ENCODE measurements at regions not wholly inside any gene's neighbourhood (a gene's known extent, or its start where the extent isn't known, plus 50 kb on each side); places are given as distances from the start of the nearest gene placed in this dataset.

GRCh38 chr21:36223451-36223850 is 66.8 kb downstream of the DOP1B start:
- Histone ChIP-seq H3K27ac (ENCODE audit: low read depth, low read length) (no peak overlapping the region), H2BK120ac (replicated peaks; ENCODE audit: low read depth, low read length) (no peak overlapping the region), H2BK20ac (ENCODE audit: low read length) (no peak overlapping the region), H4K20me1 (replicated peaks in 1 of 2; ENCODE audit: control insufficient read depth in 1 of 2, insufficient read depth in 2 of 2, low read length in 2 of 2) (no peaks in the 10 kb centered on the region), H3K4me1 (replicated peaks in 1 of 4; ENCODE audit: control insufficient read depth in 3 of 4, insufficient read depth in 4 of 4, low read length in 3 of 4) (no peaks in the 10 kb centered on the region), H3K23me2 (ENCODE audit: low read depth, low read length) (no peaks in the 10 kb centered on the region), H3K79me2 (ENCODE audit: control insufficient read depth in 1 of 2, insufficient read depth in 2 of 2, low read length in 2 of 2) (no peaks in the 10 kb centered on the region), H2BK15ac (ENCODE audit: low read length) (no peak overlapping the region), H4K8ac (ENCODE audit: extremely low read depth, insufficient read depth, low read length) (no peak overlapping the region), H3K4me2 (ENCODE audit: insufficient read depth in 1 of 2, low read depth in 2 of 2, low read length in 2 of 2) (no peak overlapping the region), H3K56ac (replicated peaks; ENCODE audit: insufficient read length, low read depth, low read length) (no peak overlapping the region), H2BK12ac (ENCODE audit: low read depth, low read length) (no peak overlapping the region), H2AK5ac (ENCODE audit: low read depth, low read length) (no peak overlapping the region), H3K14ac (ENCODE audit: insufficient read length) (no peak overlapping the region), H3K27me3 (replicated peaks in 1 of 4; ENCODE audit: control insufficient read depth in 3 of 4, extremely low read depth in 1 of 4, insufficient read depth in 3 of 4, low read length in 3 of 4) (no peaks in the 10 kb centered on the region), H4K5ac (ENCODE audit: insufficient read length, low read depth, low read length) (no peak overlapping the region), H3K79me1 (ENCODE audit: low read depth, low read length) (no peaks in the 10 kb centered on the region), H2BK5ac (ENCODE audit: low read depth, low read length) (no peak overlapping the region), H3K23ac (ENCODE audit: insufficient read length) (no peak overlapping the region), H3K4me3 (ENCODE audit: extremely low read depth in 1 of 4, insufficient read depth in 2 of 4, low read depth in 3 of 4, low read length in 4 of 4) (no peak overlapping the region), H3K4ac (replicated peaks; ENCODE audit: insufficient read length, low read depth, low read length) (no peak overlapping the region), H3K9ac (replicated peaks in 1 of 4; ENCODE audit: extremely low read depth in 1 of 4, low read depth in 3 of 4, low read length in 3 of 4) (no peak overlapping the region), H2AFZ (ENCODE audit: low read length) (no peak overlapping the region), H3K36me3 (ENCODE audit: control insufficient read depth in 2 of 4, insufficient read depth in 4 of 4, low read length in 3 of 4) (peaks cover 0 to 2% (median 2%) of the 10 kb centered on the region in 4 experiments; a peak in 1 of 8 replicates), H4K91ac (replicated peaks; ENCODE audit: insufficient read length, low read length) (no peak overlapping the region), H3K9me3 (ENCODE audit: insufficient read depth in 2 of 2, low read depth in 1 of 2, low read length in 1 of 2) (no peaks in the 10 kb centered on the region), H3K18ac (ENCODE audit: extremely low read depth, low read length) (no peak overlapping the region)
- FAIRE-seq (no peak), DNase-seq (ENCODE audit: low read depth in 1 of 2, low spot score in 2 of 2) (no peak)
- no peak for TF ChIP-seq POLR2A (IDR thresholded peaks at IDR 0.05; ENCODE audit: control extremely low read depth in 1 of 2, low read depth in 2 of 2, low read length in 2 of 2)
- no peak for TF ChIP-seq SIRT6 (IDR thresholded peaks at IDR 0.05; ENCODE audit: low read length)
- no peak for TF ChIP-seq RXRA (IDR thresholded peaks at IDR 0.05; ENCODE audit: insufficient read depth, low read depth, low read length)
- TF ChIP-seq JUND (IDR thresholded peaks at IDR 0.05; ENCODE audit: low read length): no peak
- TF ChIP-seq EP300 (IDR thresholded peaks at IDR 0.05; ENCODE audit: borderline replicate concordance in 1 of 2, low read depth in 2 of 2, low read length in 2 of 2): no peak
- no peak for TF ChIP-seq POLR2AphosphoS5 (IDR thresholded peaks at IDR 0.05; ENCODE audit: low read depth, low read length)
- no peak for TF ChIP-seq CHD2 (IDR thresholded peaks at IDR 0.05; ENCODE audit: low read length)
- 94% methylated on average over 4 of the region's 4 CpGs; no CpG with 5 or more reads in 1 of the 2 experiments for WGBS, 2 experiments (ENCODE audit: extremely low coverage in 1 of 2, insufficient coverage in 1 of 2, insufficient read length in 1 of 2, insufficient replicate concordance in 2 of 2, low coverage in 1 of 2, low lambda C conversion rate in 2 of 2, missing lambda C conversion rate in 1 of 2)
- ChIA-PET CTCF (ENCODE audit: partially characterized antibody) (interaction anchor here (0.6 to 6.9 kb wide), 8 partner anchors 14 to 171 kb away, joined by 3 to 35 read pairs (median 3); no protein-coding TSS in a partner anchor), POLR2A (ENCODE audit: partially characterized antibody) (no interaction called here)

All from H1 (cell line).